CD8-positive, alpha-beta memory T cell (primary cell): ENCODE measurements at regions not wholly inside any gene's neighbourhood (a gene's known extent, or its start where the extent isn't known, plus 50 kb on each side); places are given as distances from the start of the nearest gene placed in this dataset.

Source experiments
- CTCF ChIA-PET: fragments of 350-600 bp; sonication (Branson Sonifier 250); formaldehyde crosslinking; loops from one replicate; lab custom pipeline; 2021; ENCODE audit warnings: antibody characterized with exemption; lab: Charles Lee
- POLR2A ChIA-PET: fragments of 350-600 bp; sonication (Branson Sonifier 250); formaldehyde crosslinking; loops from one replicate; lab custom pipeline; 2021; ENCODE audit warnings: antibody characterized with exemption; lab: Charles Lee
- DNase-seq, 5 donors: peaks; one replicate each; pipeline versions ENCODE4 v3.0.0 to v3.0.0-alpha.2; 2020 to 2022; ENCODE audit warnings: mixed read lengths in 1 of 5
- H3K27ac ChIP-seq: one replicate; pipeline ENCODE4 v1.7.0; 2013; ENCODE audit warnings: low read depth, mild to moderate bottlenecking, low read length, moderate library complexity
- H3K27me3 ChIP-seq: 2 replicates; pipeline ENCODE4 v1.7.0; 2013; ENCODE audit warnings: low read length, mild to moderate bottlenecking; ENCODE audit not compliant: insufficient read depth, poor library complexity, severe bottlenecking
- H3K36me3 ChIP-seq: 2 replicates; pipeline ENCODE4 v1.7.0; 2013; ENCODE audit warnings: mild to moderate bottlenecking, low read length, moderate library complexity; ENCODE audit not compliant: insufficient read depth
- H3K4me1 ChIP-seq: 2 replicates; pipeline ENCODE4 v1.7.0; 2013; ENCODE audit warnings: mild to moderate bottlenecking, low read length, moderate library complexity; ENCODE audit not compliant: insufficient read depth
- H3K4me3 ChIP-seq: 2 replicates; pipeline ENCODE4 v1.7.0; 2013; ENCODE audit warnings: mild to moderate bottlenecking, low read length
- H3K9me3 ChIP-seq: 2 replicates; pipeline ENCODE4 v1.7.0; 2013; ENCODE audit warnings: mild to moderate bottlenecking, low read length
- H3K27ac Mint-ChIP-seq, 8 donors: one replicate each; pipeline ENCODE4 v1.8.0; 2020 to 2021; ENCODE audit warnings: mixed read lengths in 8 of 8, mild to moderate bottlenecking in 6 of 8, inconsistent platforms in 3 of 8, moderate library complexity in 3 of 8
- H3K27me3 Mint-ChIP-seq, 2 donors: one replicate each; pipeline ENCODE4 v1.8.0; 2020 to 2021; ENCODE audit warnings: mixed read lengths in 2 of 2, mild to moderate bottlenecking in 1 of 2, moderate library complexity in 1 of 2
- H3K36me3 Mint-ChIP-seq, 3 donors: one replicate each; pipeline ENCODE4 v1.8.0; 2020 to 2021; ENCODE audit warnings: mixed read lengths in 3 of 3, inconsistent platforms in 1 of 3, mild to moderate bottlenecking in 1 of 3
- H3K4me1 Mint-ChIP-seq, 3 donors: one replicate each; pipeline ENCODE4 v1.8.0; 2020 to 2021; ENCODE audit warnings: mixed read lengths in 3 of 3, inconsistent platforms in 1 of 3, mild to moderate bottlenecking in 1 of 3
- H3K4me3 Mint-ChIP-seq, 7 donors: one replicate each; pipeline ENCODE4 v1.8.0; 2020 to 2021; ENCODE audit warnings: mixed read lengths in 7 of 7, mild to moderate bottlenecking in 6 of 7, moderate library complexity in 4 of 7, inconsistent platforms in 2 of 7
- H3K9me3 Mint-ChIP-seq, 5 donors: one replicate each; pipeline ENCODE4 v1.8.0; 2020 to 2022; ENCODE audit warnings: mixed read lengths in 5 of 5, mild to moderate bottlenecking in 3 of 5, moderate library complexity in 2 of 5, inconsistent platforms in 1 of 5

DNA sequence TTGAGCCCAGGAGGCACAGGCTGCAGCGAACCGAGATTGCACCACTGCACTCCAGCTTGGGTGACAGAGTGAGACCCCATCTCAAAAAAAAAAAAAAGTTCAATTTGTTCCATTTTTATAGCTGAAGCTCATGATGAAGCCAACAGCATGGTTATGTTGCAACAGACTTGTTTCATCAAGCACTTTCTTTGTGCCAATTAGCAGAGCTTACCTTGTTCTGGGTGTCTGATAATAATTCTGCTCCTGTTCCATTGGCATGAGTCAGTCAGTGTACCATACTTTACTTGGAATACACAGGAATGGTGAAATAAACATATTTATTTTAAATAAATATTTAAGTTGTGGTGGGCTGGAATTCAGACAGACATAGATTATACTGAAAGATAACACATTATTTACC is 100.8 kb upstream of the DAAM1 start:
- no peak overlapping the region for H3K27ac ChIP-seq
- DNase-seq, result no peak
- Mint-ChIP-seq H3K4me1 (no peaks in the 10 kb centered on the region), H3K4me3 (no peak overlapping the region), H3K27ac (no peak overlapping the region), H3K36me3 (no peaks in the 10 kb centered on the region), H3K9me3 (no peaks in the 10 kb centered on the region), H3K27me3 (peaks cover 5 to 27% of the 10 kb centered on the region in 2 donors)
- no peaks in the 10 kb centered on the region for H3K36me3 ChIP-seq
- H3K27me3 ChIP-seq, result no peaks in the 10 kb centered on the region
- ChIA-PET POLR2A (no interaction called here), CTCF (no interaction called here)
- H3K4me1 ChIP-seq, result no peaks in the 10 kb centered on the region
- H3K9me3 ChIP-seq, result no peaks in the 10 kb centered on the region
- no peak overlapping the region for H3K4me3 ChIP-seq

DNA sequence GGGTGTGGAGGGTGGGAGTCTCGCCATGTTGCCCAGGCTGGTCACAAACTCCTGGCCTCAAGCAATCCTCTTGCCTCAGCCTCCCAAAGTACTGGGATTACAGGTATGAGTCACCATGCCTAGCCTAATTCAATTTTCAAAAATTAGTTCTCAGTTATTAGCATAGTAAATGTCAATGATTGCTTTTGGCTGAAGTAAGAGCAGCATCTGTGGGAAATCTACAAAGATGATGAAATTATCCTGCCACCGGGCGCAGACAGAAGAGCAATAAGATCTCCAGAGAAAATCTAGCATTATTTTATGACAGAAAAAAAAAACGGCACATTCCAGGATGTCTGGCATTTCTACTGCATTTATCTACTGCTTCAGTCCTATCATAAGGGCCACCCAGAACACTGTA is 97.9 kb upstream of the DAAM1 start:
- H3K27ac Mint-ChIP-seq, result no peak overlapping the region
- H3K4me1 Mint-ChIP-seq, result no peaks in the 10 kb centered on the region
- ChIA-PET POLR2A (no interaction called here), CTCF (no interaction called here)
- peaks cover 12 to 22% of the 10 kb centered on the region in 2 donors for H3K27me3 Mint-ChIP-seq
- Histone ChIP-seq H3K9me3 (no peaks in the 10 kb centered on the region), H3K27me3 (no peaks in the 10 kb centered on the region), H3K36me3 (no peaks in the 10 kb centered on the region), H3K27ac (no peak overlapping the region), H3K4me1 (no peaks in the 10 kb centered on the region), H3K4me3 (no peak overlapping the region)
- no peak for DNase-seq
- H3K36me3 Mint-ChIP-seq, result no peaks in the 10 kb centered on the region
- no peaks in the 10 kb centered on the region for H3K9me3 Mint-ChIP-seq
- no peak overlapping the region for H3K4me3 Mint-ChIP-seq

DNA sequence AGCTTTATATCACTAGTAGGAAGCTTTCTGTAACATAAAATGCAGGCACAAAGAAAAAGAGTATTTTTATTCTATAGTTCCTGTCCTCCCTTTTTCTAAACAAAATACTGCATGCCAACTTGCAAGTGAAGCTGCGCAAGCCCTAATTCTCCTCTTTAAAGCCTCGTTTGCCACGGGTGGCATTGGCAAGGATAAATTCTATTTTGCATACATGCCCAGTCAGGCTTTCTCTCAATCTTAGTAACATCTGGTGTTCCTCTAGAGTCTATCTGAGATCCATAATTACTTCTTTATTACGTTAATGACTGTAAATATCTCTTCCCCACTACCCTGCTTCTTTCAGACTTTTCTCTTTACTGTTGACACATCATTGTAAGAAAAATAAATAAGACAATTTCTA is 97.1 kb upstream of the DAAM1 start:
- Mint-ChIP-seq H3K36me3 (no peaks in the 10 kb centered on the region), H3K27me3 (peaks cover 10 to 22% of the 10 kb centered on the region in 2 donors), H3K4me3 (no peak overlapping the region), H3K9me3 (no peaks in the 10 kb centered on the region), H3K27ac (no peak overlapping the region), H3K4me1 (no peaks in the 10 kb centered on the region)
- POLR2A ChIA-PET, result no interaction called here
- Histone ChIP-seq H3K27me3 (no peaks in the 10 kb centered on the region), H3K4me1 (no peaks in the 10 kb centered on the region), H3K4me3 (no peak overlapping the region), H3K27ac (no peak overlapping the region), H3K9me3 (no peaks in the 10 kb centered on the region), H3K36me3 (no peaks in the 10 kb centered on the region)
- DNase-seq, result no peak
- CTCF ChIA-PET, result no interaction called here

DNA sequence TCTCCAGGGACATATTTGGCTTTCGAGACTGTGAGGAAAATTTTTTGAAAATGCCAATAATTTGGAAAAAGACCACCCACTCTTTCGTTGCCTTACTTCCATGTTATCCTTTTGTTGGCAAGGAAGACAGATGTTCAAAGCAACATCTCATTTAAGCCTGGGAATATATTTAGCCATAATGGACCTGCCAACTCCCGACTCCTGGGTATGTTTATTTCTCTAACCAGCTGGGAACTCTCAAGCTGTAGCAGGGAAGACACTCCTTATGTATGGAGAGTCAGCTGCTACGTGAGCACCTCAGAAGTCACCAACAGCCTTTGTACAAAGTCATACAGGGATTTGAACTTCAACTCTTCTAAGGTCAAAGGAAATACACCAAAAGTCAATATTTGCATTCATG is 96.5 kb upstream of the DAAM1 start:
- Histone ChIP-seq H3K27ac (no peak overlapping the region), H3K9me3 (no peaks in the 10 kb centered on the region), H3K4me3 (no peak overlapping the region), H3K4me1 (no peaks in the 10 kb centered on the region), H3K36me3 (no peaks in the 10 kb centered on the region), H3K27me3 (no peaks in the 10 kb centered on the region)
- no peak overlapping the region for H3K4me3 Mint-ChIP-seq
- ChIA-PET POLR2A (no interaction called here), CTCF (no interaction called here)
- H3K9me3 Mint-ChIP-seq, result no peaks in the 10 kb centered on the region
- no peak for DNase-seq
- H3K27ac Mint-ChIP-seq, result no peak overlapping the region
- peaks cover 10 to 22% of the 10 kb centered on the region in 2 donors for H3K27me3 Mint-ChIP-seq
- no peaks in the 10 kb centered on the region for H3K36me3 Mint-ChIP-seq
- no peaks in the 10 kb centered on the region for H3K4me1 Mint-ChIP-seq

DNA sequence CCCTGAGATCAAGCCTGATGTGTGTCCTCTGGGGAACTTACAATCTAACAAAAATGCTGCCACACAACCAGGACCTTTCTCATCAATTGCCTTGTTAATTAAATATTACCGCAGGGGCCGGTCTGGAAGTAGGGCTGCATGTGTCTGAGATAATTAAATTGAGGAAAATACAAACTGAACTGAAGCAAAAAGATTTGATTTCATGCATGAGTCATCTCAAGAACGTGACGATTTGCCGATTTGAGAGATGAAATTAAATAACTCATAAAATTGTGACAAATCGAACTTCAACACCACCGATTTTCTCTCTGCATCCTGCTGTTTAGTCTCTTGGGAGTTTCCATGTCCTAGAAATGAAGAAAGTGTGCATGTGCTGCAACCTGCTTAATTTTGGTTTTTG is 94.6 kb upstream of the DAAM1 start:
- H3K4me1 Mint-ChIP-seq, result no peaks in the 10 kb centered on the region
- H3K27me3 Mint-ChIP-seq, result peaks cover 10 to 22% of the 10 kb centered on the region in 2 donors
- no peak overlapping the region for H3K27ac Mint-ChIP-seq
- no peaks in the 10 kb centered on the region for H3K9me3 ChIP-seq
- H3K27ac ChIP-seq, result no peak overlapping the region
- H3K4me3 ChIP-seq, result no peak overlapping the region
- H3K36me3 Mint-ChIP-seq, result no peaks in the 10 kb centered on the region
- H3K27me3 ChIP-seq, result no peaks in the 10 kb centered on the region
- DNase-seq, result no peak
- no peak overlapping the region for H3K4me3 Mint-ChIP-seq
- no peaks in the 10 kb centered on the region for H3K36me3 ChIP-seq
- H3K9me3 Mint-ChIP-seq, result no peaks in the 10 kb centered on the region
- POLR2A ChIA-PET, result no interaction called here
- CTCF ChIA-PET, result interaction anchor here (1.5 kb wide), 1 partner anchor 14 kb away, joined by 3 read pairs; no protein-coding TSS in a partner anchor
- H3K4me1 ChIP-seq, result no peaks in the 10 kb centered on the region

DNA sequence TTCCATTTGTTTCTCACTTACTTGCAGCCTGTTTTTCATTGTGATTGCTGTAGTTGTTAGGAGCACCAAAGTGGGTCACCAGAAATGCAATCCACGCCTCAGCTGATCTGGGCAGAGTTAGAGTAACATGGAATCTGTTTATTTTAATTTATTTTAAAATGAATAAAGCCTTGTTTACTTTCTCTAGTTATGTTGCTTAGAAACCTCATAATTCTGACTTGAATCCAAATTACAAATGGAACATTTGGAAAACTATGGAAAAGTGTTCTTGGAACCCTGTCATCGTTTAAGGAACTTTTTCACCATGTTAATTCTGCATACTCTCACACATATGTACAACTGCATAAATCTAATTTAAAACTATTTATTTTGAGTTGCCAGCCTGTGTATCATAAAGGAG is 92.2 kb upstream of the DAAM1 start:
- no peaks in the 10 kb centered on the region for H3K4me1 Mint-ChIP-seq
- Histone ChIP-seq H3K36me3 (no peaks in the 10 kb centered on the region), H3K27me3 (no peaks in the 10 kb centered on the region), H3K4me3 (no peak overlapping the region), H3K27ac (no peak overlapping the region), H3K9me3 (no peaks in the 10 kb centered on the region), H3K4me1 (no peaks in the 10 kb centered on the region)
- CTCF ChIA-PET, result no interaction called here
- H3K27me3 Mint-ChIP-seq, result peaks cover 10 to 28% of the 10 kb centered on the region in 2 donors
- H3K36me3 Mint-ChIP-seq, result no peaks in the 10 kb centered on the region
- POLR2A ChIA-PET, result no interaction called here
- DNase-seq, result no peak
- H3K27ac Mint-ChIP-seq, result no peak overlapping the region
- H3K4me3 Mint-ChIP-seq, result no peak overlapping the region
- no peaks in the 10 kb centered on the region for H3K9me3 Mint-ChIP-seq

DNA sequence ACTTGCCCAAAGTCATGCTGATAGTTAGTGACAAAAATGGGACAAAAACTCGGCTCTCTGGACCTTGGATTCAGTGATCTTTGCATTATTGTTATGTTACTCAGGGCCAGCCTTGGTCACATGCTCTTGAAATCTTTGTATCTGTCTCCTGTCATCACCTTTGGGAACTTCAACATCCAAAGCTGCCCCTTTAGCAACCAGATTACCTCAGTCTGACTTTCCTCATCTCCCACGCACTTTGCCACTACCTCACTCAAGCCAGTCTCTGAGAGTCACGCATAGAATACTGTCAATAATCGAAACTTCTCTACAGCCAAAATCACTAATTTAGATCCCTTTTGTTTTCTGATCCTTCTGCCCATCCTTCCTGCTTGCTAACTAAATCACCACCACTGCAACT is 90.8 kb upstream of the DAAM1 start:
- POLR2A ChIA-PET, result no interaction called here
- Mint-ChIP-seq H3K36me3 (no peaks in the 10 kb centered on the region), H3K4me1 (no peaks in the 10 kb centered on the region), H3K27ac (no peak overlapping the region), H3K27me3 (peaks cover 12 to 21% of the 10 kb centered on the region in 2 donors), H3K4me3 (no peak overlapping the region), H3K9me3 (no peaks in the 10 kb centered on the region)
- H3K36me3 ChIP-seq, result no peaks in the 10 kb centered on the region
- no peak overlapping the region for H3K27ac ChIP-seq
- H3K9me3 ChIP-seq, result no peaks in the 10 kb centered on the region
- no peaks in the 10 kb centered on the region for H3K4me1 ChIP-seq
- no peaks in the 10 kb centered on the region for H3K27me3 ChIP-seq
- no peak for DNase-seq
- H3K4me3 ChIP-seq, result no peak overlapping the region
- CTCF ChIA-PET, result no interaction called here

DNA sequence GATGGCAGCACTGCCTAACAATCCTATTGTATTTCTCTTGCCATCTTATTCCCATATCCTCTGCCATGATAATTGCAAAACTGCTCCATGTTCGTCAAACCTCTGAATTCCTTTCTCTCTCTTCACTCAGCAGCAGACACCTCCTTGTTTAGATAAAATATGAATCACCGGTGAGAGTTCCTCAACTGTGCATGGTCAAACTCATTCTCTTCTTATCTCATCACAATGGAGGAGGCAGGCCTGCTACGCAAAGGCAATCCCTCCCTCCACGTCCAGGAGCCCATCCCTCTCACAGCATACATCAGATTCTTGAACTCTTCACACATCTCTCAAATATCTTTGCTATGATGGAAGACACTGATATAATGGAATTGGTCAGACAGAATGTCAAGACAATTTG is 90.1 kb upstream of the DAAM1 start:
- Histone ChIP-seq H3K9me3 (no peaks in the 10 kb centered on the region), H3K27ac (no peak overlapping the region), H3K4me3 (no peak overlapping the region), H3K36me3 (no peaks in the 10 kb centered on the region), H3K4me1 (no peaks in the 10 kb centered on the region), H3K27me3 (no peaks in the 10 kb centered on the region)
- DNase-seq, result no peak
- Mint-ChIP-seq H3K9me3 (no peaks in the 10 kb centered on the region), H3K27me3 (peaks cover 13 to 15% of the 10 kb centered on the region in 2 donors), H3K27ac (no peak overlapping the region), H3K36me3 (no peaks in the 10 kb centered on the region), H3K4me1 (no peaks in the 10 kb centered on the region), H3K4me3 (no peak overlapping the region)
- CTCF ChIA-PET, result no interaction called here
- POLR2A ChIA-PET, result no interaction called here

DNA sequence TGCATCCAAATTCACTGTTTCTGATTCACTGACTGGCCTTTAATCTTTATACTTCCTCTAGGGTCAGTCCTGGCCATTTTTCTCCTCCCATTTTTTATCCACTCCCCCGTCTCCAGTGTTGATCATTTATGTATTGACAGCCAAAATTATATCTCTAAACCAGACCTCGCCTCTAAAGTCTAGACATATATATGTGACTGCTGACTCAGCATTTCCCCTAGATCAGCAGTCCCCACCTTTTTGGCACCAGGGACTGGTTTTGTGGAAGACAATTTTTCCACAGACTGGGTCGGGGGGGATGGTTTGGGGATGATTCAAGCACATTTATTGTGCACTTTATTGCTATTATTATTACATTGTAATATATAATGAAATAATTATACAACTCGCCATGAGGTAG is 88.3 kb upstream of the DAAM1 start:
- H3K4me3 Mint-ChIP-seq, result no peak overlapping the region
- no peaks in the 10 kb centered on the region for H3K36me3 Mint-ChIP-seq
- H3K27ac Mint-ChIP-seq, result no peak overlapping the region
- H3K27me3 Mint-ChIP-seq, result peaks cover 9 to 23% of the 10 kb centered on the region in 2 donors
- Histone ChIP-seq H3K27me3 (no peaks in the 10 kb centered on the region), H3K9me3 (no peaks in the 10 kb centered on the region), H3K27ac (no peak overlapping the region), H3K36me3 (no peaks in the 10 kb centered on the region), H3K4me3 (no peak overlapping the region), H3K4me1 (no peaks in the 10 kb centered on the region)
- CTCF ChIA-PET, result no interaction called here
- no peak for DNase-seq
- H3K9me3 Mint-ChIP-seq, result no peaks in the 10 kb centered on the region
- H3K4me1 Mint-ChIP-seq, result no peaks in the 10 kb centered on the region
- POLR2A ChIA-PET, result no interaction called here
